Panc1 (cell line): ENCODE measurements at regions not wholly inside any gene's neighbourhood (a gene's known extent, or its start where the extent isn't known, plus 50 kb on each side); places are given as distances from the start of the nearest gene placed in this dataset.
A peak's percentile ranks its signal among the peaks of the same experiment; 100 is the strongest.

Source experiments
- ATAC-seq: fragments of 200-7000 bp; cut with Tn5 transposase; 2 replicates; pipeline ENCODE4 v1.9.1; 2020; ENCODE audit warnings: mild to moderate bottlenecking, moderate library complexity
- BruUV-seq: library from RNA; stranded (reverse); fragments of 400-500 nt; replicated peaks from 2 replicates; lab custom pipeline; 2021; lab: Mats Ljungman, UMichigan
- CTCF ChIA-PET: fragments of 300-600 bp; sonication (Branson Sonifier 250); formaldehyde crosslinking; loops from one replicate; lab custom pipeline; 2022; ENCODE audit warnings: antibody characterized with exemption; lab: Charles Lee
- POLR2A ChIA-PET: fragments of 300-600 bp; sonication (Branson Sonifier 250); formaldehyde crosslinking; loops from one replicate; lab custom pipeline; 2022; ENCODE audit warnings: antibody characterized with exemption; lab: Charles Lee
- DNase-seq: peaks from one replicate; pipeline ENCODE4 v3.0.0-alpha.2; 2010; ENCODE audit warnings: low read depth, low spot score
- H3K27ac ChIP-seq: 2 replicates; pipeline ENCODE4 v1.5.1; 2011; ENCODE audit warnings: mild to moderate bottlenecking, low read length, inconsistent platforms
- H3K27me3 ChIP-seq: fragments of 200-500 bp; sonication (Bioruptor generic); 2 replicates; pipeline ENCODE4 v1.6.0; 2014; ENCODE audit warnings: low read length, inconsistent platforms; ENCODE audit not compliant: control insufficient read depth, insufficient read depth
- H3K36me3 ChIP-seq: fragments of 200-500 bp; sonication (Bioruptor generic); 2 replicates; pipeline ENCODE4 v1.5.1; 2014; ENCODE audit warnings: inconsistent platforms, mild to moderate bottlenecking, low read length, moderate library complexity; ENCODE audit not compliant: control insufficient read depth, insufficient read depth
- H3K4me1 ChIP-seq: 2 replicates; pipeline ENCODE4 v1.5.1; 2011; ENCODE audit warnings: inconsistent platforms, mild to moderate bottlenecking, low read length, moderate library complexity; ENCODE audit not compliant: control insufficient read depth, insufficient read depth
- H3K4me3 ChIP-seq, 2 experiments: 2 replicates each; pipeline ENCODE4 v1.5.1; 2011 to 2012; ENCODE audit warnings: low read depth in 2 of 2, low read length in 2 of 2, mild to moderate bottlenecking in 2 of 2, inconsistent platforms in 1 of 2, moderate library complexity in 1 of 2
- H3K9me3 ChIP-seq: fragments of 200-500 bp; sonication (Bioruptor generic); 2 replicates; pipeline ENCODE4 v1.5.1; 2014; ENCODE audit warnings: low read depth, mild to moderate bottlenecking, inconsistent platforms, low read length, moderate library complexity; ENCODE audit not compliant: control insufficient read depth, insufficient read depth
- POLR2AphosphoS5 ChIP-seq: IDR thresholded peaks from 2 replicates; pipeline ENCODE4 v1.6.1; 2012; ENCODE audit warnings: mild to moderate bottlenecking, low read depth, low read length, moderate library complexity
- SIN3A ChIP-seq: IDR thresholded peaks from 2 replicates; pipeline ENCODE4 v1.6.1; 2012; ENCODE audit warnings: low read depth, mild to moderate bottlenecking, low read length, moderate library complexity, borderline replicate concordance; ENCODE audit not compliant: insufficient read depth
- TCF7L2 ChIP-seq: IDR thresholded peaks from 2 replicates; pipeline ENCODE4 v1.6.1; 2011; ENCODE audit warnings: mild to moderate bottlenecking, low read depth, low read length, inconsistent platforms
- in situ Hi-C: cut with HindIII; loops from 2 replicates; pipeline ENCODE4 v1.10.0; 2016; ENCODE audit warnings: low sequenced_read_pairs, low pct_unique_long_range_greater_than_20kb
- intact Hi-C: fragments of 100-400 bp; cut with micrococcal nuclease; formaldehyde crosslinking; loops from one replicate; pipeline ENCODE4 v1.10.0; 2022; ENCODE audit not compliant: unreplicated experiment
- TF ChIP-seq, protein P1 (sequence below), 2 experiments: IDR thresholded peaks; 2 replicates each; pipeline ENCODE4 v1.6.1; 2011 to 2012; ENCODE audit warnings: low read depth in 2 of 2, control low read depth in 1 of 2, low read length in 1 of 2, mild to moderate bottlenecking in 1 of 2, moderate library complexity in 1 of 2; ENCODE audit not compliant: insufficient read depth in 1 of 2
- TF ChIP-seq, protein P2 (sequence below): fragments of 450-650 bp; IDR thresholded peaks from 2 replicates; pipeline ENCODE4 v1.5.1; 2017; ENCODE audit warnings: mild to moderate bottlenecking

DNA sequence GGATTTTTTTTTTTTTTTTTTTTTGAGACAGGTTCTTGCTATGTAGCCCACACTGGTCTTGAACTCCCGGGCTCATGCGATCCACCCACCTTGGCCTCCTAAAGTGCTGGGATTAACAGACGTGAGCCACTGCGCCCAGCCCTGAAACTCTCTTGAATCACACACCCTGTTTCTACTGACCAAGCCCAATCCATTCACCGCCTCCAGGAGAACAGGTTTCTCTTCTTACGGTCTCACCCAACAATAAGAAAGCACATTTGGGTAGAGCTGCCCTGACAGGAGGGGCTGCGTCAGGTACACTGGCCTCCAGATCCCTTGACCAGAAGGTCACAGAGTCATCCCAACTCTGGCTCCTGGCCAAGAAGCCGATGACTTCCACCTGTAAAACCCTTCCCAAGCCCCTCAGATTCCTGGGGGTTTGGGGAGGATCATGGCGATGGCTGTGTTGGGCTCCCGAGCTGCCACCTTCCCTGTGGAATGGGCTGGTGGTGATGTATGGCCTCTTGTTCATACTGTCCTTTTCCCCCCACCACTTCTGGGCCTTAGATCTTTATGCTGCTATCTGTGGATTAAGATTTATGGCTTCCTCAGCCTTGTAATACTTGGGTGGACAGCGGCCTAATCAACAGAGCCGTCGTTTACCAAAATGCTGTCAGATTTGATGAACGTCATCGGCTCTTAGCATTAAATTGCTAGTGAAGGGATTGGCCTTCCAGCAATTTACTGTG, 89.1 kb downstream of the KATNIP start:
- Histone ChIP-seq H3K27me3 (no peaks in the 10 kb centered on the region), H3K27ac (no peak overlapping the region), H3K4me3 (no peak overlapping the region), H3K36me3 (no peaks in the 10 kb centered on the region), H3K4me1 (no peaks in the 10 kb centered on the region), H3K9me3 (no peaks in the 10 kb centered on the region)
- ChIA-PET POLR2A (no interaction called here), CTCF (interaction anchor here (1.0 to 1.1 kb wide), 2 partner anchors 13 to 65 kb away, joined by 3 read pairs; no protein-coding TSS in a partner anchor)
- no peak for DNase-seq
- no TSS peak for BruUV-seq
- in situ Hi-C loops (no loop called here), intact Hi-C loops (no loop called here)
- ATAC-seq: no peak
- TF ChIP-seq, protein P1, sequence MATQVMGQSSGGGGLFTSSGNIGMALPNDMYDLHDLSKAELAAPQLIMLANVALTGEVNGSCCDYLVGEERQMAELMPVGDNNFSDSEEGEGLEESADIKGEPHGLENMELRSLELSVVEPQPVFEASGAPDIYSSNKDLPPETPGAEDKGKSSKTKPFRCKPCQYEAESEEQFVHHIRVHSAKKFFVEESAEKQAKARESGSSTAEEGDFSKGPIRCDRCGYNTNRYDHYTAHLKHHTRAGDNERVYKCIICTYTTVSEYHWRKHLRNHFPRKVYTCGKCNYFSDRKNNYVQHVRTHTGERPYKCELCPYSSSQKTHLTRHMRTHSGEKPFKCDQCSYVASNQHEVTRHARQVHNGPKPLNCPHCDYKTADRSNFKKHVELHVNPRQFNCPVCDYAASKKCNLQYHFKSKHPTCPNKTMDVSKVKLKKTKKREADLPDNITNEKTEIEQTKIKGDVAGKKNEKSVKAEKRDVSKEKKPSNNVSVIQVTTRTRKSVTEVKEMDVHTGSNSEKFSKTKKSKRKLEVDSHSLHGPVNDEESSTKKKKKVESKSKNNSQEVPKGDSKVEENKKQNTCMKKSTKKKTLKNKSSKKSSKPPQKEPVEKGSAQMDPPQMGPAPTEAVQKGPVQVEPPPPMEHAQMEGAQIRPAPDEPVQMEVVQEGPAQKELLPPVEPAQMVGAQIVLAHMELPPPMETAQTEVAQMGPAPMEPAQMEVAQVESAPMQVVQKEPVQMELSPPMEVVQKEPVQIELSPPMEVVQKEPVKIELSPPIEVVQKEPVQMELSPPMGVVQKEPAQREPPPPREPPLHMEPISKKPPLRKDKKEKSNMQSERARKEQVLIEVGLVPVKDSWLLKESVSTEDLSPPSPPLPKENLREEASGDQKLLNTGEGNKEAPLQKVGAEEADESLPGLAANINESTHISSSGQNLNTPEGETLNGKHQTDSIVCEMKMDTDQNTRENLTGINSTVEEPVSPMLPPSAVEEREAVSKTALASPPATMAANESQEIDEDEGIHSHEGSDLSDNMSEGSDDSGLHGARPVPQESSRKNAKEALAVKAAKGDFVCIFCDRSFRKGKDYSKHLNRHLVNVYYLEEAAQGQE (IDR thresholded peaks at IDR 0.05; ENCODE audit: insufficient read depth in 1 of 2, low read depth in 2 of 2, low read length in 1 of 2): no peak
- no peak for TF ChIP-seq SIN3A
- TF ChIP-seq, protein P2, sequence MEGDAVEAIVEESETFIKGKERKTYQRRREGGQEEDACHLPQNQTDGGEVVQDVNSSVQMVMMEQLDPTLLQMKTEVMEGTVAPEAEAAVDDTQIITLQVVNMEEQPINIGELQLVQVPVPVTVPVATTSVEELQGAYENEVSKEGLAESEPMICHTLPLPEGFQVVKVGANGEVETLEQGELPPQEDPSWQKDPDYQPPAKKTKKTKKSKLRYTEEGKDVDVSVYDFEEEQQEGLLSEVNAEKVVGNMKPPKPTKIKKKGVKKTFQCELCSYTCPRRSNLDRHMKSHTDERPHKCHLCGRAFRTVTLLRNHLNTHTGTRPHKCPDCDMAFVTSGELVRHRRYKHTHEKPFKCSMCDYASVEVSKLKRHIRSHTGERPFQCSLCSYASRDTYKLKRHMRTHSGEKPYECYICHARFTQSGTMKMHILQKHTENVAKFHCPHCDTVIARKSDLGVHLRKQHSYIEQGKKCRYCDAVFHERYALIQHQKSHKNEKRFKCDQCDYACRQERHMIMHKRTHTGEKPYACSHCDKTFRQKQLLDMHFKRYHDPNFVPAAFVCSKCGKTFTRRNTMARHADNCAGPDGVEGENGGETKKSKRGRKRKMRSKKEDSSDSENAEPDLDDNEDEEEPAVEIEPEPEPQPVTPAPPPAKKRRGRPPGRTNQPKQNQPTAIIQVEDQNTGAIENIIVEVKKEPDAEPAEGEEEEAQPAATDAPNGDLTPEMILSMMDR: no peak
- no peak for TF ChIP-seq TCF7L2
- TF ChIP-seq POLR2AphosphoS5: no peak

DNA sequence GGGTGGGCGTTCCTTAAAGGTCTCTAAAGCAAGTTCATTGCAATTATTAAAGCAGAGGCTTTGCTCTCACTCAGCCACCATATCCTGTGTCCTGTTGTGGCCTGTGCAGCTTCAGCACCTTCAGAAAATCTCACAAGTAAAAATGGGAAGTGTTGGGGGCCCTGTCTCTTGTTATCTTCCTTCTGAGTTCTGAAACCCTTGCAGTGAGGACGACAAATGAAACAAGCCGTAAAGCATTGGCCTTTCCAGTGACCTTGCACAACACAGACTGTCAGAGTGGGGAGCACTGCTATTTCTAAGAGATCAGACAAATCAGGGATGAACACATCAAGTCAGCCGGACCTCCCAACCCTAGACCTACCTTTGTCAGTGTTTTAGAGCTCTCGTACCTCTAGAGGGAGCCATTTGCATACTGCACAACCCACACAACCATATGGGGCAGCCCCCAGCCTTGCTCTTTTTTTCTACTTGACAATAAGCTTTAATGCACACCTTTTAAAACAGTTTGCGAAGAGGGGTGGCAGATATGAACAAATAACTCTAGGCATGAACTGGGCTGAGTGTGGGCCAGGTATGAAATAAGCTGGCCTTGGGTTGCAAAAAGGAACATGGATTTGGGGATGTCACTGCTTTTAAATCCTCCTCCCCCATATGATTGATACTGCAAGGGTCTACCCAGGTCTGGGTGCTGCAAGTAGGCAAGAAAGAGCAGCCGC, 89.8 kb downstream of the KATNIP start:
- in situ Hi-C loops: no loop called here
- Histone ChIP-seq H3K4me3 (no peak overlapping the region), H3K36me3 (no peaks in the 10 kb centered on the region), H3K27ac (no peak overlapping the region), H3K9me3 (no peaks in the 10 kb centered on the region), H3K4me1 (no peaks in the 10 kb centered on the region), H3K27me3 (no peaks in the 10 kb centered on the region)
- no peak for TF ChIP-seq TCF7L2
- TF ChIP-seq, protein P2: peak; percentile 86
- no TSS peak for BruUV-seq
- no peak for DNase-seq
- peak; percentile 86 for ATAC-seq
- intact Hi-C loops: no loop called here
- ChIA-PET CTCF (interaction anchor here (0.6 to 1.1 kb wide), 3 partner anchors 14 to 65 kb away, joined by 3 to 4 read pairs (median 3); no protein-coding TSS in a partner anchor), POLR2A (no interaction called here)
